ENCODE measurements at regions not wholly inside any gene's neighbourhood (a gene's known extent, or its start where the extent isn't known, plus 50 kb on each side); places are given as distances from the start of the nearest gene placed in this dataset.

GRCh38 chr5:1655496-1656270, 131.9 kb upstream of the LPCAT1 start:
- H3K27ac ChIP-seq (ENCODE audit: low read depth, low read length) = no peak overlapping the region
- no peak overlapping the region for H3K9ac ChIP-seq (ENCODE audit: low read length)
- H3K9me3 ChIP-seq (ENCODE audit: control insufficient read depth in 1 of 2, insufficient read depth in 1 of 2, low read depth in 1 of 2, low read length in 2 of 2) = no peaks in the 10 kb centered on the region
- no TSS peak for BruUV-seq (replicated peaks)
- ChIA-PET RAD21 (ENCODE audit: low non-redundant PET in 1 of 2, low total read pairs in 2 of 2, uncharacterized antibody in 2 of 2, unreplicated experiment in 2 of 2) (no interaction called here), POLR2A (no interaction called here), CTCF (no interaction called here)
- intact Hi-C loops (cut with micrococcal nuclease) = no loop called here
- H4K20me1 ChIP-seq (ENCODE audit: insufficient read depth) = no peaks in the 10 kb centered on the region
- DNase-seq (ENCODE audit: low read depth, low spot score) = no peak
- TF ChIP-seq RAD21 (IDR thresholded peaks at IDR 0.05; ENCODE audit: low read depth) (no peak), POLR2AphosphoS5 (IDR thresholded peaks at IDR 0.05; ENCODE audit: low read depth, low read length) (no peak), POLR2A (IDR thresholded peaks at IDR 0.05; ENCODE audit: borderline replicate concordance, extremely low read depth, insufficient read depth, insufficient read length) (no peak), SIN3A (IDR thresholded peaks at IDR 0.05; ENCODE audit: low read depth) (no peak), YY1 (IDR thresholded peaks at IDR 0.05; ENCODE audit: extremely low read depth, insufficient replicate concordance, low read depth, low read length) (no peak), ATF3 (IDR thresholded peaks at IDR 0.05) (no peak), ZFX (IDR thresholded peaks at IDR 0.05) (no peak), TCF7L2 (IDR thresholded peaks at IDR 0.05; ENCODE audit: borderline replicate concordance, extremely low read depth, insufficient read depth, insufficient read length) (no peak), CTCF (IDR thresholded peaks at IDR 0.05 in 2 of 3, conservative IDR thresholded peaks at IDR 0.05 in 1 of 3; ENCODE audit: borderline replicate concordance in 1 of 3, insufficient read depth in 1 of 3, low read depth in 2 of 3, low read length in 2 of 3) (no peak)
- no peak overlapping the region for H3K4me3 ChIP-seq (replicated peaks in 1 of 2; ENCODE audit: low read depth in 1 of 2, low read length in 2 of 2)
- no peak for ATAC-seq
- H3K4me2 ChIP-seq (ENCODE audit: low read length) = no peak overlapping the region
- H3K9me2 ChIP-seq (ENCODE audit: insufficient read depth) = no peaks in the 10 kb centered on the region
- no peaks in the 10 kb centered on the region for H3K36me3 ChIP-seq (ENCODE audit: control insufficient read depth in 1 of 2, insufficient read depth in 2 of 2, low read length in 2 of 2)
- no peak overlapping the region for H2AFZ ChIP-seq (ENCODE audit: low read depth, low read length, poor library complexity, severe bottlenecking)
- no peaks in the 10 kb centered on the region for H3K27me3 ChIP-seq (ENCODE audit: insufficient read depth, low read length)
- peaks cover 0 to 9% of the 10 kb centered on the region in 2 experiments; a peak in 1 of 4 replicates for H3K4me1 ChIP-seq (ENCODE audit: control insufficient read depth in 1 of 2, insufficient read depth in 2 of 2, low read length in 2 of 2)
- H3K79me2 ChIP-seq (ENCODE audit: insufficient read depth, low read length) = no peaks in the 10 kb centered on the region
